HG03039 (cell line): ENCODE measurements at regions not wholly inside any gene's neighbourhood (a gene's known extent, or its start where the extent isn't known, plus 50 kb on each side); places are given as distances from the start of the nearest gene placed in this dataset.
"Not testable (repeated sequence)": the region's sequence is repeated elsewhere in the genome, so short reads cannot be mapped to it uniquely, and the experiment has no call there.

ENCODE experiments used
- ATAC-seq: cut with Tn5 transposase; IDR thresholded peaks from one replicate; pipeline ENCODE4 v1.9.1; 2021; ENCODE audit warnings: mild to moderate bottlenecking, moderate library complexity; ENCODE audit not compliant: unreplicated experiment

GRCh38 chr6:14384175-14384949 lies 266.8 kb downstream of the CD83 start:
- ATAC-seq: no peak

GRCh38 chr6:14386263-14386662 lies 268.7 kb downstream of the CD83 start:
- ATAC-seq: no peak

- no peak for ATAC-seq
These were observed 269.1 kb downstream of the CD83 start for GRCh38 chr6:14386668-14387067.

GRCh38 chr6:14388371-14388770 lies 270.8 kb downstream of the CD83 start:
- no peak for ATAC-seq

- not testable (repeated sequence) for ATAC-seq
These were observed 272.2 kb downstream of the CD83 start for GRCh38 chr6:14389776-14390175.

- ATAC-seq: no peak
These were observed 273.2 kb downstream of the CD83 start for GRCh38 chr6:14390805-14391204.

GRCh38 chr6:14393910-14394309 lies 276.3 kb downstream of the CD83 start:
- ATAC-seq: no peak

- no peak for ATAC-seq
These were observed 278.8 kb downstream of the CD83 start for GRCh38 chr6:14396392-14396791.

- no peak for ATAC-seq
These were observed 279.4 kb downstream of the CD83 start for GRCh38 chr6:14396826-14397517.

- ATAC-seq: no peak
These were observed 279.9 kb downstream of the CD83 start for GRCh38 chr6:14397518-14397901.

GRCh38 chr6:14398953-14399352 lies 281.4 kb downstream of the CD83 start:
- no peak for ATAC-seq

GRCh38 chr6:14399635-14400034 lies 282.1 kb downstream of the CD83 start:
- no peak for ATAC-seq

- ATAC-seq: no peak
These were observed 283.7 kb downstream of the CD83 start for GRCh38 chr6:14401246-14401645.

GRCh38 chr6:14406614-14407331 lies 289.2 kb downstream of the CD83 start:
- no peak for ATAC-seq

GRCh38 chr6:14408446-14408845 lies 290.9 kb downstream of the CD83 start:
- ATAC-seq: no peak

- no peak for ATAC-seq
These were observed 294.5 kb downstream of the CD83 start for GRCh38 chr6:14412026-14412425.

- no peak for ATAC-seq
These were observed 297.9 kb downstream of the CD83 start for GRCh38 chr6:14415452-14415851.

- no peak for ATAC-seq
These were observed 299.8 kb downstream of the CD83 start for GRCh38 chr6:14417377-14417776.

GRCh38 chr6:14419224-14419623 lies 301.7 kb downstream of the CD83 start:
- not testable (repeated sequence) for ATAC-seq

GRCh38 chr6:14422061-14422460 lies 304.5 kb downstream of the CD83 start:
- no peak for ATAC-seq

- ATAC-seq: no peak
These were observed 305.3 kb downstream of the CD83 start for GRCh38 chr6:14422917-14423316.

GRCh38 chr6:14423330-14423729 lies 305.8 kb downstream of the CD83 start:
- ATAC-seq: no peak
